ENCODE measurements at regions not wholly inside any gene's neighbourhood (a gene's known extent, or its start where the extent isn't known, plus 50 kb on each side); places are given as distances from the start of the nearest gene placed in this dataset.

DNA sequence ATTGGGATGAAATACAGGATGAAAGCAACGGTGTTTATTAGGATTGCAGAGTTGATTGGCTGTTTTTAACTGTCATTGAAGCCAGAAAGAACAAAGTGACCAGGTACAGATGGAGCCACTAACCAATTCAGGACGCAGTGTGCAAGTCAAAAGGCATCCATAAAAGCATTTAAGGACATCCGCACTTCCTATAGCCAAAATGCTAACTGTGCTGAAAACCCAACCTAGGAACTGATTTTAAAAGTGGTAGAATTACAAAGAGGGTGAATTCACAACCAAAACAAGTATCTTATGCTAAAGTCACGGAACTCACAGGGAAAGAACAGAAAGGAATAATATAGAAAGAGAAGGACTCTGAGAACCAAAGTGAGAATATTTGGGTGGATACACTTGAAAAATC, 63.1 kb upstream of the FOXG1 start:
- TF ChIP-seq RAD21 (IDR thresholded peaks at IDR 0.05; ENCODE audit: low read depth) (no peak), TAF1 (IDR thresholded peaks at IDR 0.05; ENCODE audit: low read depth) (no peak)
- TF ChIP-seq, protein P1, sequence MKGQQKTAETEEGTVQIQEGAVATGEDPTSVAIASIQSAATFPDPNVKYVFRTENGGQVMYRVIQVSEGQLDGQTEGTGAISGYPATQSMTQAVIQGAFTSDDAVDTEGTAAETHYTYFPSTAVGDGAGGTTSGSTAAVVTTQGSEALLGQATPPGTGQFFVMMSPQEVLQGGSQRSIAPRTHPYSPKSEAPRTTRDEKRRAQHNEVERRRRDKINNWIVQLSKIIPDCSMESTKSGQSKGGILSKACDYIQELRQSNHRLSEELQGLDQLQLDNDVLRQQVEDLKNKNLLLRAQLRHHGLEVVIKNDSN (IDR thresholded peaks at IDR 0.05) = no peak
- TF ChIP-seq, protein P2, sequence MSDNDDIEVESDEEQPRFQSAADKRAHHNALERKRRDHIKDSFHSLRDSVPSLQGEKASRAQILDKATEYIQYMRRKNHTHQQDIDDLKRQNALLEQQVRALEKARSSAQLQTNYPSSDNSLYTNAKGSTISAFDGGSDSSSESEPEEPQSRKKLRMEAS (IDR thresholded peaks at IDR 0.05) = no peak
